ENCODE measurements at regions not wholly inside any gene's neighbourhood (a gene's known extent, or its start where the extent isn't known, plus 50 kb on each side); places are given as distances from the start of the nearest gene placed in this dataset.

DNA sequence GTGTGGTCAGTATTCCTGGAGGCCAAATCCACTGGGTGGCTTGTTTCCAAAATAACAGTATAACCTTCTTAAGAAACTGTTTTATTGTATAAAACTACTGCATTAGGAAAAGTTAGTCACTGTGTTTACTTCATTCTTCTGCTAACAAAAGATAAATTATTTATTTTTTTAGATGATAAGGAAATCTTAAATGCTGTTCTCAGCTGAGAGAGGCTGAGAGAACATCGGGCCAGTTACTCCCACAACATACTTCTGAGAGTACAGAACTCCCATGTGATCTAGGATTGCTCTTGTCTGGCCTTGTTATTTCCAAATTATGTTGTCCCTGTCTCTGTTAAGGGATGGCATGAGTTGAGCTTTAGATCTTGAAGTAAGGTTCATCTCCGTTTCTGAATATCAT lies 96.7 kb upstream of the CXADR start:
- intact Hi-C loops (cut with DNase I), result no loop called here
- DNase-seq (ENCODE audit: low spot score), result no peak
- H3K4me1 ChIP-seq (replicated peaks), result no peaks in the 10 kb centered on the region
- H3K9me3 ChIP-seq, result no peaks in the 10 kb centered on the region
- no peak overlapping the region for H3K27ac ChIP-seq
- no peak overlapping the region for H3K4me3 ChIP-seq
- no peaks in the 10 kb centered on the region for H3K27me3 ChIP-seq (replicated peaks; ENCODE audit: insufficient read depth)
- TF ChIP-seq CTCF (IDR thresholded peaks at IDR 0.05), result no peak
- no peak for TF ChIP-seq POLR2A (IDR thresholded peaks at IDR 0.05)
- TF ChIP-seq POLR2AphosphoS5 (IDR thresholded peaks at IDR 0.05), result no peak
- 59% methylated on average over 2 of the region's 2 CpGs for WGBS
- H3K36me3 ChIP-seq, result no peaks in the 10 kb centered on the region

- Histone ChIP-seq H3K27ac (no peak overlapping the region), H3K27me3 (replicated peaks; ENCODE audit: insufficient read depth) (no peaks in the 10 kb centered on the region), H3K4me3 (no peak overlapping the region), H3K4me1 (replicated peaks) (no peaks in the 10 kb centered on the region), H3K9me3 (no peaks in the 10 kb centered on the region), H3K36me3 (no peaks in the 10 kb centered on the region)
- intact Hi-C loops (cut with DNase I), result no loop called here
- TF ChIP-seq POLR2AphosphoS5 (IDR thresholded peaks at IDR 0.05), result no peak
- no peak for TF ChIP-seq CTCF (IDR thresholded peaks at IDR 0.05)
- no peak for TF ChIP-seq POLR2A (IDR thresholded peaks at IDR 0.05)
- 67% methylated on average over 2 of the region's 2 CpGs for WGBS
- DNase-seq (ENCODE audit: low spot score), result no peak
Measured at GRCh38 chr21:17422931-17423330, 89.9 kb upstream of the CXADR start.

GRCh38 chr21:17427157-17427556 lies 85.7 kb upstream of the CXADR start:
- Histone ChIP-seq H3K4me3 (no peak overlapping the region), H3K9me3 (no peaks in the 10 kb centered on the region), H3K4me1 (replicated peaks) (no peaks in the 10 kb centered on the region), H3K27me3 (replicated peaks; ENCODE audit: insufficient read depth) (no peaks in the 10 kb centered on the region), H3K27ac (no peak overlapping the region), H3K36me3 (no peaks in the 10 kb centered on the region)
- TF ChIP-seq POLR2A (IDR thresholded peaks at IDR 0.05) (no peak), POLR2AphosphoS5 (IDR thresholded peaks at IDR 0.05) (no peak), CTCF (IDR thresholded peaks at IDR 0.05) (no peak)
- WGBS, result 66% methylated on average over 7 of the region's 7 CpGs
- no peak for DNase-seq (ENCODE audit: low spot score)
- intact Hi-C loops (cut with DNase I), result no loop called here

GRCh38 chr21:17427831-17428483 lies 84.9 kb upstream of the CXADR start:
- 84% methylated on average over 10 of the region's 10 CpGs for WGBS
- no peak for DNase-seq (ENCODE audit: low spot score)
- intact Hi-C loops (cut with DNase I), result no loop called here
- Histone ChIP-seq H3K27ac (no peak overlapping the region), H3K4me3 (no peak overlapping the region), H3K4me1 (replicated peaks) (no peaks in the 10 kb centered on the region), H3K27me3 (replicated peaks; ENCODE audit: insufficient read depth) (no peaks in the 10 kb centered on the region), H3K36me3 (no peaks in the 10 kb centered on the region), H3K9me3 (no peaks in the 10 kb centered on the region)
- no peak for TF ChIP-seq POLR2AphosphoS5 (IDR thresholded peaks at IDR 0.05)
- TF ChIP-seq POLR2A (IDR thresholded peaks at IDR 0.05), result no peak
- TF ChIP-seq CTCF (IDR thresholded peaks at IDR 0.05), result no peak

GRCh38 chr21:17428484-17428869 lies 84.4 kb upstream of the CXADR start:
- H3K36me3 ChIP-seq, result no peaks in the 10 kb centered on the region

More at GRCh38 chr21:17428484-17428869, 84.4 kb upstream of the CXADR start:
- TF ChIP-seq POLR2AphosphoS5 (IDR thresholded peaks at IDR 0.05) (no peak), CTCF (IDR thresholded peaks at IDR 0.05) (no peak), POLR2A (IDR thresholded peaks at IDR 0.05) (no peak)
- 92% methylated on average over 5 of the region's 5 CpGs for WGBS
- Histone ChIP-seq H3K27ac (no peak overlapping the region), H3K4me1 (replicated peaks) (no peaks in the 10 kb centered on the region), H3K27me3 (replicated peaks; ENCODE audit: insufficient read depth) (no peaks in the 10 kb centered on the region), H3K9me3 (no peaks in the 10 kb centered on the region), H3K4me3 (no peak overlapping the region)
- DNase-seq (ENCODE audit: low spot score), result no peak
- intact Hi-C loops (cut with DNase I), result no loop called here

Measured in prostate gland (tissue), 2 donors.